Raji (cell line): ENCODE measurements at regions not wholly inside any gene's neighbourhood (a gene's known extent, or its start where the extent isn't known, plus 50 kb on each side); places are given as distances from the start of the nearest gene placed in this dataset.

ENCODE experiments used
- POLR2A ChIP-seq: IDR thresholded peaks from 2 replicates; pipeline ENCODE4 v1.6.1; 2011; ENCODE audit warnings: low read depth, low read length, control low read depth; ENCODE audit not compliant: insufficient read depth

GRCh38 chr13:50370303-50370950 lies 355.2 kb downstream of the KCNRG start:
- no peak for TF ChIP-seq POLR2A

- TF ChIP-seq POLR2A = no peak
Measured at GRCh38 chr13:50374517-50374916, 359.3 kb downstream of the KCNRG start.

GRCh38 chr13:50375792-50376191 lies 360.5 kb downstream of the KCNRG start:
- TF ChIP-seq POLR2A = no peak

GRCh38 chr13:50376895-50377575 lies 361.8 kb downstream of the KCNRG start:
- TF ChIP-seq POLR2A = no peak

GRCh38 chr13:50377726-50378270 lies 362.6 kb downstream of the KCNRG start:
- TF ChIP-seq POLR2A = no peak

- no peak for TF ChIP-seq POLR2A
Measured at GRCh38 chr13:50378509-50379044, 363.3 kb downstream of the KCNRG start.

GRCh38 chr13:50379584-50379983 lies 364.3 kb downstream of the KCNRG start:
- TF ChIP-seq POLR2A = no peak

GRCh38 chr13:50380905-50381304 lies 365.7 kb downstream of the KCNRG start:
- TF ChIP-seq POLR2A = no peak

- no peak for TF ChIP-seq POLR2A
Measured at GRCh38 chr13:50382511-50382910, 367.3 kb downstream of the KCNRG start.

- TF ChIP-seq POLR2A = no peak
Measured at GRCh38 chr13:50382951-50383350, 367.7 kb downstream of the KCNRG start.

- no peak for TF ChIP-seq POLR2A
Measured at GRCh38 chr13:50384724-50385123, 369.5 kb downstream of the KCNRG start.

GRCh38 chr13:50386541-50387050 lies 371.4 kb downstream of the KCNRG start:
- TF ChIP-seq POLR2A = no peak

- TF ChIP-seq POLR2A = no peak
Measured at GRCh38 chr13:50387051-50387581, 371.9 kb downstream of the KCNRG start.

- no peak for TF ChIP-seq POLR2A
Measured at GRCh38 chr13:50388481-50388880, 373.2 kb downstream of the KCNRG start.

- TF ChIP-seq POLR2A = no peak
Measured at GRCh38 chr13:50389726-50390125, 374.5 kb downstream of the KCNRG start.
